GM12878 (cell line): ENCODE measurements at regions not wholly inside any gene's neighbourhood (a gene's known extent, or its start where the extent isn't known, plus 50 kb on each side); places are given as distances from the start of the nearest gene placed in this dataset.

Experiments
- ATAC-seq: fragments of 200-7000 bp; cut with Tn5 transposase; 3 replicates; pipeline ENCODE4 v1.9.1; 2020; ENCODE audit warnings: mild to moderate bottlenecking, moderate library complexity
- BruUV-seq: library from RNA; stranded (reverse); fragments of 400-500 nt; replicated peaks from 2 replicates; lab custom pipeline; 2021; lab: Mats Ljungman, UMichigan
- CTCF ChIA-PET: fragments of 300-600 bp; sonication (Branson Sonifier 250); formaldehyde crosslinking; extraction: SDS; loops from one replicate; lab custom pipeline; 2021; ENCODE audit warnings: inconsistent platforms; lab: Yijun Ruan, JAX
- POLR2A ChIA-PET: fragments of 350-600 bp; formaldehyde crosslinking; extraction: SDS; loops from one replicate; lab custom pipeline; 2021; ENCODE audit warnings: inconsistent platforms; lab: Charles Lee
- RAD21 ChIA-PET: fragments of 300-600 bp; sonication (Branson Sonifier 250); formaldehyde crosslinking; loops from one replicate; lab custom pipeline; 2023; ENCODE audit warnings: antibody characterized with exemption; ENCODE audit not compliant: unreplicated experiment; lab: Charles Lee
- SMC1A ChIA-PET: fragments of 300-600 bp; sonication (Branson Sonifier 250); formaldehyde crosslinking; loops from one replicate; lab custom pipeline; 2023; ENCODE audit not compliant: unreplicated experiment, uncharacterized antibody; lab: Charles Lee
- DNase-seq: peaks from one replicate; pipeline ENCODE4 v3.0.0-alpha.2; 2011; ENCODE audit warnings: low read depth, low spot score
- FAIRE-seq: peaks from 3 replicates; lab custom pipeline; 2011; peaks lifted over from hg19 to GRCh38; lab: Jason Lieb, UNC
- H2AFZ ChIP-seq: 2 replicates; pipeline ENCODE4 v1.6.0; 2011; ENCODE audit warnings: low read depth, low read length, control low read depth; ENCODE audit not compliant: control insufficient read depth
- H3K27ac ChIP-seq: 2 replicates; pipeline ENCODE4 v1.5.1; 2011; ENCODE audit warnings: control low read depth; ENCODE audit not compliant: control insufficient read depth, insufficient read depth
- H3K27me3 ChIP-seq, 2 experiments: replicated peaks in 1 of 2; 2 replicates each; pipeline versions ENCODE4 v1.6.0 to v1.6.1; 2011; ENCODE audit warnings: low read length in 1 of 2; ENCODE audit not compliant: control insufficient read depth in 2 of 2, insufficient read depth in 2 of 2
- H3K36me3 ChIP-seq, 2 experiments: 2 replicates each; pipeline ENCODE4 v1.5.1; 2011; ENCODE audit warnings: low read length in 1 of 2; ENCODE audit not compliant: control insufficient read depth in 2 of 2, insufficient read depth in 2 of 2
- H3K4me1 ChIP-seq: 2 replicates; pipeline ENCODE4 v1.6.1; 2011; ENCODE audit warnings: mild to moderate bottlenecking, low read length, moderate library complexity, mixed read lengths; ENCODE audit not compliant: control insufficient read depth, insufficient read depth
- H3K4me2 ChIP-seq: 2 replicates; pipeline ENCODE4 v1.6.0; 2011; ENCODE audit warnings: control low read depth; ENCODE audit not compliant: control insufficient read depth, insufficient read depth
- H3K4me3 ChIP-seq: fragments of 200-600 bp; sonication (generic); 2 replicates; pipeline ENCODE4 v1.5.1; 2016
- H3K79me2 ChIP-seq: 2 replicates; pipeline ENCODE4 v1.6.0; 2011; ENCODE audit warnings: low read length; ENCODE audit not compliant: control insufficient read depth, insufficient read depth
- H3K9ac ChIP-seq: 2 replicates; pipeline ENCODE4 v1.8.0; 2011; ENCODE audit warnings: low read length, control low read depth, mixed read lengths; ENCODE audit not compliant: control insufficient read depth, insufficient read depth
- H3K9me3 ChIP-seq: replicated peaks from 3 replicates; pipeline ENCODE4 v1.5.1; 2011; ENCODE audit warnings: mild to moderate bottlenecking, low read length; ENCODE audit not compliant: control insufficient read depth, insufficient read depth
- H4K20me1 ChIP-seq: 2 replicates; pipeline ENCODE4 v1.6.0; 2011; ENCODE audit not compliant: control insufficient read depth, insufficient read depth
- ATF7 ChIP-seq: fragments of 450-650 bp; IDR thresholded peaks from 2 replicates; pipeline ENCODE4 v1.6.1; 2016; ENCODE audit warnings: low read depth, mild to moderate bottlenecking
- CBFB ChIP-seq: IDR thresholded peaks from 2 replicates; pipeline ENCODE4 v1.6.1; 2016; ENCODE audit warnings: antibody characterized with exemption, low read depth
- CUX1 ChIP-seq: IDR thresholded peaks from 2 replicates; pipeline ENCODE4 v1.6.1; 2012; ENCODE audit warnings: improper control_type of control experiment, low read depth, low read length; ENCODE audit not compliant: insufficient replicate concordance
- EED ChIP-seq: sonication (generic); IDR thresholded peaks from 2 replicates; pipeline ENCODE4 v1.6.1; 2016; ENCODE audit warnings: antibody characterized with exemption, low read depth
- EZH2 ChIP-seq: IDR thresholded peaks from 2 replicates; pipeline ENCODE4 v1.6.1; 2012; ENCODE audit warnings: low read depth, mild to moderate bottlenecking, control low read depth, inconsistent platforms, low read length, borderline replicate concordance; ENCODE audit not compliant: control insufficient read depth
- FOXK2 ChIP-seq: fragments of 450-650 bp; IDR thresholded peaks from 2 replicates; pipeline ENCODE4 v1.6.1; 2017; ENCODE audit warnings: mild to moderate bottlenecking, moderate library complexity
- IRF5 ChIP-seq: fragments of 450-650 bp; IDR thresholded peaks from 2 replicates; pipeline ENCODE4 v1.6.1; 2017; ENCODE audit warnings: borderline replicate concordance
- LARP7 ChIP-seq: fragments of 450-650 bp; IDR thresholded peaks from 2 replicates; pipeline ENCODE4 v1.6.1; 2017; ENCODE audit warnings: mild to moderate bottlenecking
- MLLT1 ChIP-seq: fragments of 450-650 bp; IDR thresholded peaks from 2 replicates; pipeline ENCODE4 v1.6.1; 2016; ENCODE audit warnings: mild to moderate bottlenecking
- NFYA ChIP-seq: IDR thresholded peaks from 2 replicates; pipeline ENCODE4 v1.6.1; 2011; ENCODE audit warnings: low read depth, mild to moderate bottlenecking, low read length, improper control_type of control experiment, borderline replicate concordance
- SPI1 ChIP-seq: IDR thresholded peaks from 2 replicates; pipeline ENCODE4 v1.6.1; 2011; ENCODE audit warnings: low read depth, mild to moderate bottlenecking, low read length, moderate library complexity, borderline replicate concordance; ENCODE audit not compliant: insufficient read depth
- WGBS: methylation state at CpG from one replicate; pipeline ENCODE4 v1.1.6; 2016; ENCODE audit warnings: low lambda C conversion rate; ENCODE audit not compliant: insufficient replicate concordance, insufficient coverage; ENCODE audit errors: missing lambda C conversion rate; 5-methylcytosine and 5-hydroxymethylcytosine counted together
- in situ Hi-C: fragments of 300-500 bp; cut with MboI; formaldehyde crosslinking; loops from 9 replicates; pipeline ENCODE4 v1.14.3; 2018; ENCODE audit warnings: mixed read lengths
- intact Hi-C: fragments of 100-400 bp; cut with micrococcal nuclease; formaldehyde crosslinking; loops from one replicate; pipeline ENCODE4 v1.14.2; 2022; ENCODE audit not compliant: unreplicated experiment

- BruUV-seq: no TSS peak
- Histone ChIP-seq H3K4me1 (no peaks in the 10 kb centered on the region), H3K4me3 (no peak overlapping the region), H3K27ac (no peak overlapping the region), H3K36me3 (no peaks in the 10 kb centered on the region), H4K20me1 (no peaks in the 10 kb centered on the region), H2AFZ (no peak overlapping the region)
- in situ Hi-C loops: no loop called here
- CTCF ChIA-PET: no interaction called here
- POLR2A ChIA-PET: no interaction called here
- ATAC-seq (no peak), DNase-seq (no peak), FAIRE-seq (no peak)
- RAD21 ChIA-PET: no interaction called here
- 50% methylated on average over 5 of the region's 5 CpGs for WGBS
- TF ChIP-seq EED (no peak), CBFB (no peak), FOXK2 (no peak)
- TF ChIP-seq, all 136 proteins: peak for 0
- H3K4me2 ChIP-seq: no peak overlapping the region
- H3K27me3 ChIP-seq: no peaks in the 10 kb centered on the region
- intact Hi-C loops: no loop called here
- no peaks in the 10 kb centered on the region for H3K79me2 ChIP-seq
- SMC1A ChIA-PET: no interaction called here
- H3K9ac ChIP-seq: no peak overlapping the region
- H3K9me3 ChIP-seq: no peaks in the 10 kb centered on the region
Observed at GRCh38 chr3:83251490-83251889, 1490.0 kb upstream of the GBE1 start.

GRCh38 chr3:83250613-83251012, 1489.2 kb upstream of the GBE1 start:
- Histone ChIP-seq H3K36me3 (no peaks in the 10 kb centered on the region), H3K9me3 (no peaks in the 10 kb centered on the region), H3K4me1 (no peaks in the 10 kb centered on the region), H2AFZ (no peak overlapping the region), H3K4me3 (no peak overlapping the region), H3K79me2 (no peaks in the 10 kb centered on the region), H3K9ac (no peak overlapping the region), H3K27me3 (no peaks in the 10 kb centered on the region), H4K20me1 (no peaks in the 10 kb centered on the region), H3K4me2 (no peak overlapping the region), H3K27ac (no peak overlapping the region)
- in situ Hi-C loops (no loop called here), intact Hi-C loops (no loop called here)
- ChIA-PET POLR2A (no interaction called here), CTCF (no interaction called here), SMC1A (no interaction called here), RAD21 (no interaction called here)
- BruUV-seq: no TSS peak
- FAIRE-seq: no peak
- DNase-seq: no peak
- ATAC-seq: no peak
- 0% methylated on average over 1 of the region's 1 CpG for WGBS
- no peak for TF ChIP-seq CUX1
- TF ChIP-seq LARP7: no peak
- no peak for TF ChIP-seq ATF7
- TF ChIP-seq NFYA: no peak
- TF ChIP-seq EZH2: no peak
- no peak for TF ChIP-seq SPI1
- no peak for TF ChIP-seq IRF5
- no peak for TF ChIP-seq MLLT1
